HCT116 (cell line): ENCODE measurements at regions not wholly inside any gene's neighbourhood (a gene's known extent, or its start where the extent isn't known, plus 50 kb on each side); places are given as distances from the start of the nearest gene placed in this dataset.

Source experiments
- CEBPB ChIP-seq: IDR thresholded peaks from 2 replicates; pipeline ENCODE4 v1.6.1; 2012; ENCODE audit warnings: low read depth
- CTCF ChIP-seq, 3 experiments: fragments of 200-600 bp in 1 of 3; sonication (generic) in 1 of 3; IDR thresholded peaks in 2 of 3; conservative IDR thresholded peaks in 1 of 3; 2 replicates each; pipeline ENCODE4 v1.5.1; 2012 to 2017; ENCODE audit warnings: low read depth in 2 of 3, low read length in 2 of 3, antibody characterized with exemption in 1 of 3, borderline replicate concordance in 1 of 3, control low read depth in 1 of 3, mild to moderate bottlenecking in 1 of 3, mixed read lengths in 1 of 3, mixed run types in 1 of 3, moderate library complexity in 1 of 3; ENCODE audit not compliant: insufficient read depth in 1 of 3
- EGR1 ChIP-seq: IDR thresholded peaks from 2 replicates; pipeline ENCODE4 v1.6.1; 2012; ENCODE audit warnings: low read depth
- EZH2 ChIP-seq: fragments of 200-600 bp; sonication (generic); IDR thresholded peaks from 2 replicates; pipeline ENCODE4 v1.6.1; 2017; ENCODE audit warnings: antibody characterized with exemption, mixed run types
- EZH2phosphoT487 ChIP-seq: fragments of 200-600 bp; IDR thresholded peaks from 2 replicates; pipeline ENCODE4 v1.6.1; 2018; ENCODE audit warnings: antibody characterized with exemption, borderline replicate concordance
- POLR2A ChIP-seq: IDR thresholded peaks from 2 replicates; pipeline ENCODE4 v1.7.0; 2011; ENCODE audit warnings: borderline replicate concordance; ENCODE audit not compliant: insufficient read depth, insufficient read length; ENCODE audit errors: extremely low read depth
- REST ChIP-seq: IDR thresholded peaks from 2 replicates; pipeline ENCODE4 v1.6.1; 2012; ENCODE audit warnings: low read depth
- ZFX ChIP-seq: fragments of 450-650 bp; IDR thresholded peaks from 2 replicates; pipeline ENCODE4 v1.6.1; 2017

GRCh38 chr5:30867711-30868110 is 325.8 kb upstream of the CDH6 start:
- no peak for TF ChIP-seq EGR1
- TF ChIP-seq CTCF (IDR thresholded peaks at IDR 0.05 in 2 of 3, conservative IDR thresholded peaks at IDR 0.05 in 1 of 3; ENCODE audit: borderline replicate concordance in 1 of 3, insufficient read depth in 1 of 3, low read depth in 2 of 3, low read length in 2 of 3) = no peak
- no peak for TF ChIP-seq REST
- no peak for TF ChIP-seq EZH2phosphoT487
- no peak for TF ChIP-seq EZH2
- no peak for TF ChIP-seq ZFX
- TF ChIP-seq CEBPB = no peak
- TF ChIP-seq POLR2A = no peak
